ENCODE measurements at regions not wholly inside any gene's neighbourhood (a gene's known extent, or its start where the extent isn't known, plus 50 kb on each side); places are given as distances from the start of the nearest gene placed in this dataset.
"Not testable (repeated sequence)": the region's sequence is repeated elsewhere in the genome, so short reads cannot be mapped to it uniquely, and the experiment has no call there.

- no peaks in the 10 kb centered on the region for H3K27me3 Mint-ChIP-seq (ENCODE audit: low read depth)
- H3K4me3 Mint-ChIP-seq: no peak overlapping the region
- H3K4me1 Mint-ChIP-seq: peaks cover 38% of the 10 kb centered on the region
- no peak for DNase-seq (ENCODE audit: low spot score in 2 of 2, unreplicated experiment in 2 of 2)
- H3K9me3 Mint-ChIP-seq: peaks cover 4% of the 10 kb centered on the region
- no peaks in the 10 kb centered on the region for H3K36me3 Mint-ChIP-seq
- TF ChIP-seq CTCF (IDR thresholded peaks at IDR 0.05; ENCODE audit: unreplicated experiment): no peak
- H3K27ac Mint-ChIP-seq: no peak overlapping the region
These were observed 1227.8 kb upstream of the ZEB2 start for GRCh38 chr2:145747715-145748114.

- H3K27me3 Mint-ChIP-seq (ENCODE audit: low read depth): not testable (repeated sequence)
These were observed 1225.4 kb upstream of the ZEB2 start for GRCh38 chr2:145745387-145745721.

GRCh38 chr2:145744541-145745386 lies 1224.8 kb upstream of the ZEB2 start:
- H3K9me3 Mint-ChIP-seq: peaks cover 9% of the 10 kb centered on the region
- H3K36me3 Mint-ChIP-seq: no peaks in the 10 kb centered on the region
- no peak for TF ChIP-seq CTCF (IDR thresholded peaks at IDR 0.05; ENCODE audit: unreplicated experiment)
- no peak overlapping the region for H3K27ac Mint-ChIP-seq
- H3K27me3 Mint-ChIP-seq (ENCODE audit: low read depth): no peaks in the 10 kb centered on the region
- H3K4me3 Mint-ChIP-seq: no peak overlapping the region
- DNase-seq (ENCODE audit: low spot score in 2 of 2, unreplicated experiment in 2 of 2): no peak
- peaks cover 8% of the 10 kb centered on the region for H3K4me1 Mint-ChIP-seq

More at GRCh38 chr2:145745387-145745721, 1225.4 kb upstream of the ZEB2 start:
- H3K4me3 Mint-ChIP-seq; H3K27ac Mint-ChIP-seq; DNase-seq (ENCODE audit: low spot score in 2 of 2, unreplicated experiment in 2 of 2); H3K9me3 Mint-ChIP-seq; H3K36me3 Mint-ChIP-seq: not testable (repeated sequence)
- peaks cover 14% of the 10 kb centered on the region for H3K4me1 Mint-ChIP-seq

- DNase-seq (ENCODE audit: low spot score in 2 of 2, unreplicated experiment in 2 of 2): no peak
- no peak for TF ChIP-seq CTCF (IDR thresholded peaks at IDR 0.05; ENCODE audit: unreplicated experiment)
- no peak overlapping the region for H3K4me3 Mint-ChIP-seq
- no peak overlapping the region for H3K27ac Mint-ChIP-seq
- H3K9me3 Mint-ChIP-seq: peaks cover 9% of the 10 kb centered on the region
- H3K36me3 Mint-ChIP-seq: no peaks in the 10 kb centered on the region
- H3K4me1 Mint-ChIP-seq: peaks cover 4% of the 10 kb centered on the region
- no peaks in the 10 kb centered on the region for H3K27me3 Mint-ChIP-seq (ENCODE audit: low read depth)
These were observed 1223.1 kb upstream of the ZEB2 start for GRCh38 chr2:145743011-145743410.

- no peak for TF ChIP-seq CTCF (IDR thresholded peaks at IDR 0.05; ENCODE audit: unreplicated experiment)
- no peak overlapping the region for H3K27ac Mint-ChIP-seq
- peaks cover 9% of the 10 kb centered on the region for H3K9me3 Mint-ChIP-seq
- H3K36me3 Mint-ChIP-seq: no peaks in the 10 kb centered on the region
- peaks cover 4% of the 10 kb centered on the region for H3K4me1 Mint-ChIP-seq
- no peak for DNase-seq (ENCODE audit: low spot score in 2 of 2, unreplicated experiment in 2 of 2)
- no peaks in the 10 kb centered on the region for H3K27me3 Mint-ChIP-seq (ENCODE audit: low read depth)
- H3K4me3 Mint-ChIP-seq: no peak overlapping the region
These were observed 1221.7 kb upstream of the ZEB2 start for GRCh38 chr2:145741636-145742035.

- peaks cover 9% of the 10 kb centered on the region for H3K9me3 Mint-ChIP-seq
- no peak for DNase-seq (ENCODE audit: low spot score in 2 of 2, unreplicated experiment in 2 of 2)
- H3K36me3 Mint-ChIP-seq: no peaks in the 10 kb centered on the region
- H3K27me3 Mint-ChIP-seq (ENCODE audit: low read depth): no peaks in the 10 kb centered on the region
- H3K27ac Mint-ChIP-seq: no peak overlapping the region
- TF ChIP-seq CTCF (IDR thresholded peaks at IDR 0.05; ENCODE audit: unreplicated experiment): no peak
- H3K4me1 Mint-ChIP-seq: peaks cover 4% of the 10 kb centered on the region
- no peak overlapping the region for H3K4me3 Mint-ChIP-seq
These were observed 1221.3 kb upstream of the ZEB2 start for GRCh38 chr2:145741181-145741580.

All from mesothelial cell of epicardium (in vitro differentiated cells).